Tibial nerve (tissue), 4 donors: ENCODE measurements at regions not wholly inside any gene's neighbourhood (a gene's known extent, or its start where the extent isn't known, plus 50 kb on each side); places are given as distances from the start of the nearest gene placed in this dataset.

Source experiments
- DNase-seq, 2 donors: peaks; one replicate each; pipeline ENCODE4 v3.0.0-alpha.2; 2019; ENCODE audit warnings: low spot score in 2 of 2
- H3K27ac ChIP-seq, 4 donors: fragments of 200-600 bp; sonication (generic) in 3 of 4; one replicate each; pipeline ENCODE4 v1.5.1; 2017 to 2019; ENCODE audit warnings: mild to moderate bottlenecking in 1 of 4
- H3K27me3 ChIP-seq, 2 donors: fragments of 200-600 bp; sonication (generic) in 1 of 2; one replicate each; pipeline versions ENCODE4 v1.5.1 to v1.6.0; 2017 to 2019
- H3K36me3 ChIP-seq, 3 donors: fragments of 200-600 bp; sonication (generic); one replicate each; pipeline ENCODE4 v1.5.1; 2018 to 2019
- H3K4me1 ChIP-seq, 4 donors: fragments of 200-600 bp; sonication (generic) in 3 of 4; one replicate each; pipeline ENCODE4 v1.5.1; 2017 to 2019
- H3K4me3 ChIP-seq, 4 donors: fragments of 200-600 bp; sonication (generic) in 3 of 4; one replicate each; pipeline ENCODE4 v1.5.1; 2017 to 2019; ENCODE audit warnings: mild to moderate bottlenecking in 1 of 4, moderate library complexity in 1 of 4
- H3K9me3 ChIP-seq, 4 donors: fragments of 200-600 bp; sonication (generic) in 3 of 4; one replicate each; pipeline ENCODE4 v1.5.1; 2017 to 2019
- EP300 ChIP-seq, 2 donors: sonication (generic); formaldehyde crosslinking; IDR thresholded peaks; one replicate each; pipeline ENCODE4 v1.6.1; 2017; ENCODE audit warnings: antibody characterized with exemption in 2 of 2, mild to moderate bottlenecking in 1 of 2
- POLR2A ChIP-seq, 2 donors: fragments of 450-650 bp; IDR thresholded peaks; one replicate each; pipeline ENCODE4 v1.6.1; 2017; ENCODE audit warnings: antibody characterized with exemption in 2 of 2, mild to moderate bottlenecking in 2 of 2, moderate library complexity in 2 of 2
- WGBS, 2 donors: methylation state at CpG; one replicate each; pipeline ENCODE4 v1.1.5; 2018; 5-methylcytosine and 5-hydroxymethylcytosine counted together
- TF ChIP-seq, protein P1 (sequence below), 5 experiments: fragments of 200-600 bp in 3 of 5; fragments of 450-650 bp in 2 of 5; sonication (generic) in 3 of 5; IDR thresholded peaks; one replicate each; pipeline ENCODE4 v1.5.1; 2016 to 2019; ENCODE audit warnings: antibody characterized with exemption in 5 of 5, mild to moderate bottlenecking in 3 of 5, moderate library complexity in 2 of 5

DNA sequence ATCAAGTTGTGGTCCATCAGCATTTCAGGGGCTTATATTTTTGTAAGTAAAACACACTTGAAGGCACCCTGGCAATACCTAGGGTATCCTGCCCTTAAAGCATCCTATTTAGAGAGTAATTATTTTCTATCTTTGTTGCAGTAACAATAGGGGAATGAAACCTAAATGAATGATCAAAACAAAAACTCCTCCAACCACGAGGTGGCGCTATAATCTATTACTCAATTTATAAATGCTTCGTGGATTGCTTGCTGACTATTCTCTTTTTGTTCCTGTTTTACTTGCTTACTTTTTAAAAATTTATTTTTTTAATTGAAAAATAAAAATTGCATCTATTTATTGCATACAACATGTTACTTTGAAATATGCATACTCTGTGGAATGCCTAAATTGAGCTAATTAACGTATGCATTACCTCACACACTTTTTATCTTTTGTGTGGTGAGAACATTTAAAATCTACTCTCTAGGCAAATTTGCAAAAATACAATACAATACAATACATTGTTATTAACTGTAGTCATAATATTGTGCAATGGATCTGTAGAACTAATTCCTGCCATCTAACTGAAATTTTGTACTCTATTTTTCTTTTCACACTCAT is 147.7 kb upstream of the BMPER start:
- Histone ChIP-seq H3K27me3 (no peaks in the 10 kb centered on the region), H3K36me3 (no peaks in the 10 kb centered on the region), H3K4me3 (no peak overlapping the region), H3K9me3 (no peaks in the 10 kb centered on the region), H3K27ac (no peak overlapping the region), H3K4me1 (peaks cover 0 to 24% (median 0%) of the 10 kb centered on the region in 4 donors)
- DNase-seq = peak; percentile 26 to 89
- TF ChIP-seq, protein P1, sequence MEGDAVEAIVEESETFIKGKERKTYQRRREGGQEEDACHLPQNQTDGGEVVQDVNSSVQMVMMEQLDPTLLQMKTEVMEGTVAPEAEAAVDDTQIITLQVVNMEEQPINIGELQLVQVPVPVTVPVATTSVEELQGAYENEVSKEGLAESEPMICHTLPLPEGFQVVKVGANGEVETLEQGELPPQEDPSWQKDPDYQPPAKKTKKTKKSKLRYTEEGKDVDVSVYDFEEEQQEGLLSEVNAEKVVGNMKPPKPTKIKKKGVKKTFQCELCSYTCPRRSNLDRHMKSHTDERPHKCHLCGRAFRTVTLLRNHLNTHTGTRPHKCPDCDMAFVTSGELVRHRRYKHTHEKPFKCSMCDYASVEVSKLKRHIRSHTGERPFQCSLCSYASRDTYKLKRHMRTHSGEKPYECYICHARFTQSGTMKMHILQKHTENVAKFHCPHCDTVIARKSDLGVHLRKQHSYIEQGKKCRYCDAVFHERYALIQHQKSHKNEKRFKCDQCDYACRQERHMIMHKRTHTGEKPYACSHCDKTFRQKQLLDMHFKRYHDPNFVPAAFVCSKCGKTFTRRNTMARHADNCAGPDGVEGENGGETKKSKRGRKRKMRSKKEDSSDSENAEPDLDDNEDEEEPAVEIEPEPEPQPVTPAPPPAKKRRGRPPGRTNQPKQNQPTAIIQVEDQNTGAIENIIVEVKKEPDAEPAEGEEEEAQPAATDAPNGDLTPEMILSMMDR (IDR thresholded peaks at IDR 0.05) = peak; percentile 32 to 65 (median 59)
- TF ChIP-seq EP300 (IDR thresholded peaks at IDR 0.05) = no peak
- TF ChIP-seq POLR2A (IDR thresholded peaks at IDR 0.05) = no peak
- 26 to 28% methylated on average over 4 of the region's 4 CpGs for WGBS, 2 donors

DNA sequence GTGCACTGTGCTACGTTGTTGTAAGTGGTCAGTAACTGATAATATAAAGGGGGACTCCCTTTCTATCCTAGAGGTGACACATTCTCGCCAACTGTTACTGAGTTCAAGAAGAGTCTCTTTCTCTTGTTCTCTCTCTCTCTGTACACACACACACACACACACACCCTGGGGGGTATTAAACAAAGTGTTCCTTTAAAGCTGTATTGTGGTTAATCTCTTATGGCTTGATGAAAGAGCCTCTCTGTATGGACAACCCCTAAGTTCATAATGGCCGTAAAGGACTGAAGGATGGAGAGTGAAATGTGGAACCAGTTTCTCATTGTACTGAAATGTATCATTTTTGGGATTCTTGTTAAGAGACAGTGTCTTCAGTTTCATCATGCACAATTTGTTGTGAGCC is 145.2 kb upstream of the BMPER start:
- WGBS, 2 donors = 68 to 72% methylated on average over 3 of the region's 3 CpGs
- H3K4me3 ChIP-seq = no peak overlapping the region

DNA sequence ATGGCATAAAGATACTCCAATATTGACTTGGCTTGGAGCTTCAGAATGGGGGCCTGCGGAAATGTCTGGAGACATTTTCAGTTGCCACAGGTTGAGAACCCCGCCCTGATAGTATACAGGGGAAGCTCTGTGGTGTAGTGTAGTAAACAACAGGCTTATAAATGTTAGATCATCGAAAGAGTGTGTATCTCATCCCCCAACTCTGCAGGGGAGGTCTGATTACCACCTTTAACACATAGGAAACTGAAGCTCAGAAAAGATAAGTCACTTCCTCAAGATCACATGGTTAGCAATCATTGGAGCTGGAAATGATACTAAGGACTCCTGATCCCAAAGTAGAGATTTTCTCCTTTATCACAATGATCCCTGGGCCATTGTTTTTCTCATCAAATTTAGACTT is 144.5 kb upstream of the BMPER start:
- TF ChIP-seq, protein P1 (IDR thresholded peaks at IDR 0.05) = no peak
- TF ChIP-seq EP300 (IDR thresholded peaks at IDR 0.05) (no peak), POLR2A (IDR thresholded peaks at IDR 0.05) (no peak)
- no peak overlapping the region for H3K27ac ChIP-seq
- 88% methylated on average over 3 of the region's 3 CpGs for WGBS, 2 donors
- H3K36me3 ChIP-seq = no peaks in the 10 kb centered on the region
- peaks cover 0 to 8% (median 0%) of the 10 kb centered on the region in 4 donors for H3K4me1 ChIP-seq
- H3K4me3 ChIP-seq = no peak overlapping the region
- no peak for DNase-seq
- H3K27me3 ChIP-seq = no peaks in the 10 kb centered on the region
- no peaks in the 10 kb centered on the region for H3K9me3 ChIP-seq

More for the DNA sequence above, 145.2 kb upstream of the BMPER start:
- TF ChIP-seq POLR2A (IDR thresholded peaks at IDR 0.05) = no peak
- TF ChIP-seq, protein P1 (IDR thresholded peaks at IDR 0.05) = no peak
- no peak for TF ChIP-seq EP300 (IDR thresholded peaks at IDR 0.05)
- no peaks in the 10 kb centered on the region for H3K27me3 ChIP-seq
- no peak overlapping the region for H3K27ac ChIP-seq
- H3K4me1 ChIP-seq = peaks cover 0 to 12% (median 0%) of the 10 kb centered on the region in 4 donors
- no peak for DNase-seq
- H3K9me3 ChIP-seq = no peaks in the 10 kb centered on the region
- H3K36me3 ChIP-seq = no peaks in the 10 kb centered on the region

DNA sequence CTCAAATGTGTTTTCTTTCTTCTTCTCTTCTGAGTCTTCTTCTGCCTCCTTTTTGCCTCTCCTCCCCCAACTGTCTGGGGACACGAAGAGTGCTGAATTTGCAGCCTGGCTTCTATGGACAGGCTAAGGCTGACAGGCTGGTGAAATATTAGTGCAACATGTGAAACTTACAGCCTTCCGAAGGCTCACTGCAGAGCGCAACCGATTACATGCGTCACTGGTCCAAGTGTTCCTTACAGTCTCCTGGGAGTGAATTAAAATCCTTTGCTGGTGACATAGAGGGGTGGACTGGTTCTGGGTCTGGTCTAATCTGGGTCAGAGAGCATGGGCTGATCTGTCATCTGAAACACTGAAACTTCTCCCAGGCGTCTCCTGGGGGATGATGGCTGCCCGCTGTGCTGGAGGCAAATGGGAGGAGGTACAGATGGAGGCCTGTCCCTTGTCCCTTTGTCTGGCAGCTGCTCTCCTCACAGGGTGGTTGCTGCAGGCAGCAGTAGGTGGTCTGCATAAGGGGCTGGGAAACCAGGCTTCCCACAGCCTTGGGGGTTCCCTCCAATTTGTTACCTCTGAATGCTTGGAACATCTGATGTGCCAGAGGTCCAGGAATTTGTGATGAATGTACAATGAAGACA is 143.8 kb upstream of the BMPER start:
- H3K4me3 ChIP-seq = no peak overlapping the region
- H3K27ac ChIP-seq = no peak overlapping the region
- H3K9me3 ChIP-seq = no peaks in the 10 kb centered on the region
- peak in 1 of 2 donors; percentile 31 for TF ChIP-seq EP300 (IDR thresholded peaks at IDR 0.05)
- TF ChIP-seq, protein P1 (IDR thresholded peaks at IDR 0.05) = no peak
- DNase-seq = no peak
- WGBS, 2 donors = 86 to 89% methylated on average over 7 of the region's 7 CpGs
- H3K4me1 ChIP-seq = peaks cover 0 to 8% (median 0%) of the 10 kb centered on the region in 4 donors
- H3K36me3 ChIP-seq = no peaks in the 10 kb centered on the region
- no peaks in the 10 kb centered on the region for H3K27me3 ChIP-seq

DNA sequence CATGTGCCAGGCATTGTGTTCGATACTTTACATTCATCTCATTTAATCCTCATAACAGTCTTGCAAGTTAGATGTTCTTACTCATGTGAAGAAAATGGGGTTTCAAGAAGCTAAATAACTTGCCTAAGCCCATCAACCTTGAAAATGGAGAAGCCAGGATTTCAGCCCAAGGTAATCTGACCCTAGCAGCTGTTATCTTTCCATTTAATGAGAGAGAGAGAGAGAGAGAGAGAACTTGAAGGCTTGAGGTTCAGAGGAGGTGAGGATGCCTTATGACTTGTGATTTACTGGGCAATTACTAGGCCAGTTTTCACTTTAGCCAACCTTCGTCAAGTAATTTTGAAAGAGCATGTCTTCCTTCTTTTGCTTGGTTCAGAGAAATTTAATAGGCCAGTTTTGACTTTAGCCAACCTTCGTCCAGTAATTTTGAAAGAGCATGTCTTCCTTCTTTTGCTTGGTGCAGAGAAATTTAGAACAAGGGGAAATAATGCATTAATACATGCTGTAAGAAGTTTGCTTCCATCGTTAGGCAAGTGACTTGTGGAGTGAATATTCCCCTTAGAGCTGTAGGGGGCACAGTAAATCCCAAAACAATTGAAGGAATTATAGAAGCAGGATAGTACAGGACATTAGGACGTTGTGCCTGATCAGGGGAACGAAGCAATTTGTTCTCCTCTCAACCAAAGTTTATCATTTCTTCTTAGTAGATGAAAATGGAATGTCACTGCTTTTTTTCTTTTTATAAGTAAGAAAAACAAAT is 143.0 kb upstream of the BMPER start:
- DNase-seq = no peak
- TF ChIP-seq POLR2A (IDR thresholded peaks at IDR 0.05) (no peak), EP300 (IDR thresholded peaks at IDR 0.05) (no peak)
- TF ChIP-seq, protein P1 (IDR thresholded peaks at IDR 0.05) = no peak
- WGBS, 2 donors = 63 to 80% methylated on average over 6 of the region's 6 CpGs
- Histone ChIP-seq H3K4me1 (peaks cover 0 to 8% (median 0%) of the 10 kb centered on the region in 4 donors), H3K27ac (no peak overlapping the region), H3K4me3 (no peak overlapping the region), H3K27me3 (no peaks in the 10 kb centered on the region), H3K36me3 (no peaks in the 10 kb centered on the region), H3K9me3 (no peaks in the 10 kb centered on the region)
